ENCODE measurements at regions not wholly inside any gene's neighbourhood (a gene's known extent, or its start where the extent isn't known, plus 50 kb on each side); places are given as distances from the start of the nearest gene placed in this dataset.

- intact Hi-C loops (cut with micrococcal nuclease) (loop anchor here (2.0 kb wide), 1 partner anchor 114 kb away; no protein-coding TSS in a partner anchor), in situ Hi-C loops (cut with MboI) (no loop called here)
- Histone ChIP-seq H3K4me2 (ENCODE audit: insufficient read depth, low read length) (no peak overlapping the region), H3K9me1 (ENCODE audit: control insufficient read depth, insufficient read depth, low read length) (peaks cover 2% of the 10 kb centered on the region), H3K9me3 (replicated peaks; ENCODE audit: control insufficient read depth, insufficient read depth, low read depth, low read length) (no peaks in the 10 kb centered on the region), H3K27ac (ENCODE audit: extremely low read depth, low read depth, low read length) (no peak overlapping the region), H3K9ac (ENCODE audit: insufficient read depth in 1 of 2, low read depth in 2 of 2, low read length in 2 of 2) (no peak overlapping the region), H3K36me3 (ENCODE audit: control insufficient read depth, insufficient read depth, low read length) (no peaks in the 10 kb centered on the region), H3K27me3 (ENCODE audit: control insufficient read depth in 2 of 2, insufficient read depth in 2 of 2, low read length in 2 of 2) (peaks cover 21 to 43% of the 10 kb centered on the region in 2 experiments), H2AFZ (ENCODE audit: low read depth, low read length) (no peak overlapping the region), H3K4me3 (no peak overlapping the region), H3K4me1 (replicated peaks in 1 of 2; ENCODE audit: control insufficient read depth in 2 of 2, insufficient read depth in 2 of 2, low read length in 2 of 2) (no peaks in the 10 kb centered on the region; a peak in 2 of 5 replicates), H3K79me2 (ENCODE audit: control insufficient read depth, insufficient read depth, low read length) (no peaks in the 10 kb centered on the region), H4K20me1 (replicated peaks; ENCODE audit: control insufficient read depth, insufficient read depth, low read length) (no peaks in the 10 kb centered on the region)
- CTCF ChIA-PET (ENCODE audit: low intra/inter-chr PET ratio), result no interaction called here
- no peak for DNase-seq (ENCODE audit: extremely low read depth in 1 of 4, low spot score in 3 of 4)
- BruUV-seq (replicated peaks), result no TSS peak
- 0% methylated on average over 3 of the region's 3 CpGs for WGBS (ENCODE audit: insufficient coverage, low coverage, missing lambda C conversion rate)
- POLR2A ChIA-PET, result interaction anchor here (0.7 kb wide), 1 partner anchor 282 kb away, joined by 3 read pairs; no protein-coding TSS in a partner anchor
- TF ChIP-seq ZNF75A (CRISPR knock-in tag; IDR thresholded peaks at IDR 0.05) (no peak), POLR3A (IDR thresholded peaks at IDR 0.05; ENCODE audit: borderline replicate concordance, extremely low read depth, insufficient read depth, insufficient read length) (no peak), HOXB6 (CRISPR knock-in tag; IDR thresholded peaks at IDR 0.05; ENCODE audit: borderline replicate concordance) (no peak), ZBED1 (IDR thresholded peaks at IDR 0.05) (no peak), ZNF561 (CRISPR knock-in tag; conservative IDR thresholded peaks at IDR 0.05) (no peak), NR2C1 (IDR thresholded peaks at IDR 0.05) (no peak), NR2C1 (tag; IDR thresholded peaks at IDR 0.05) (no peak), HDAC6 (IDR thresholded peaks at IDR 0.05; ENCODE audit: low read depth, low read length) (no peak)
- ATAC-seq, result no peak
- no peak for FAIRE-seq
These were observed 80.8 kb upstream of the PAPOLG start for GRCh38 chr2:60675301-60675700.

Measured in K562 (cell line).